ENCODE measurements at regions not wholly inside any gene's neighbourhood (a gene's known extent, or its start where the extent isn't known, plus 50 kb on each side); places are given as distances from the start of the nearest gene placed in this dataset.

DNA sequence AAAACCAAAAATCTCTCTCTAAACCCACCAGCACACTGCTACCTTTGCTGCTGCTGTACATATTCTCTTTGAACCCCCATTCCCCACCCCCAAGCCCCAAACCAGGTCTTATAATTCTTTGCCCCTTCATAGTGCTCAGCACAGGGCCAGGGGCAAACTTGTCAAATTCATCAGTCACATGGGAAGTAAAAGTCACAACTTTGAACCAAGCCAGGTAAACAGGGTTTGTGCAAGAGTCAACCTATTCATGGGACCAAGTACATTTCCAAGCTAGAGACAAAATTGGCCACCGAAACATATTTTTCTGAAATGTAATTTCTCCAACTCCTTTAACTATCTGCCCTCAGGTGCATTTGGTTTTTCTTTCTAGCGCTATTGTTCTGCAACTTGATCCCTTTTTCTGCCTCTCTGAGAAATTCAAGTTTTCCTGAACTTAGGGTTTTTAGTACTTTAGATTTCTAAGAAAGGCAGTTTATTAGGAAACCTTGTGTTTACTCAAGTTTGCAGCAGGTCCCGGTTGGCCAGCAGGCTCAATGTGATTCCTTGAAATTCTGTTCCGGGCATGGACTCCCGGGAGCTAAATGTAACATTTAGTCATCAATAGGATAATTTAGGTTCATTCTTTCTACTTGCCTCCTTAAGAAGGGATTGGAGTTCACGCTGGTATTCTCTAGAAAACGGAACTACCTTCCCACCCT, 230.5 kb downstream of the EFCAB11 start:
- TF ChIP-seq, protein P1, sequence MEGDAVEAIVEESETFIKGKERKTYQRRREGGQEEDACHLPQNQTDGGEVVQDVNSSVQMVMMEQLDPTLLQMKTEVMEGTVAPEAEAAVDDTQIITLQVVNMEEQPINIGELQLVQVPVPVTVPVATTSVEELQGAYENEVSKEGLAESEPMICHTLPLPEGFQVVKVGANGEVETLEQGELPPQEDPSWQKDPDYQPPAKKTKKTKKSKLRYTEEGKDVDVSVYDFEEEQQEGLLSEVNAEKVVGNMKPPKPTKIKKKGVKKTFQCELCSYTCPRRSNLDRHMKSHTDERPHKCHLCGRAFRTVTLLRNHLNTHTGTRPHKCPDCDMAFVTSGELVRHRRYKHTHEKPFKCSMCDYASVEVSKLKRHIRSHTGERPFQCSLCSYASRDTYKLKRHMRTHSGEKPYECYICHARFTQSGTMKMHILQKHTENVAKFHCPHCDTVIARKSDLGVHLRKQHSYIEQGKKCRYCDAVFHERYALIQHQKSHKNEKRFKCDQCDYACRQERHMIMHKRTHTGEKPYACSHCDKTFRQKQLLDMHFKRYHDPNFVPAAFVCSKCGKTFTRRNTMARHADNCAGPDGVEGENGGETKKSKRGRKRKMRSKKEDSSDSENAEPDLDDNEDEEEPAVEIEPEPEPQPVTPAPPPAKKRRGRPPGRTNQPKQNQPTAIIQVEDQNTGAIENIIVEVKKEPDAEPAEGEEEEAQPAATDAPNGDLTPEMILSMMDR (IDR thresholded peaks at IDR 0.05; ENCODE audit: low read depth, low read length) = no peak
- DNase-seq (ENCODE audit: extremely low read depth, low read depth) = no peak

DNA sequence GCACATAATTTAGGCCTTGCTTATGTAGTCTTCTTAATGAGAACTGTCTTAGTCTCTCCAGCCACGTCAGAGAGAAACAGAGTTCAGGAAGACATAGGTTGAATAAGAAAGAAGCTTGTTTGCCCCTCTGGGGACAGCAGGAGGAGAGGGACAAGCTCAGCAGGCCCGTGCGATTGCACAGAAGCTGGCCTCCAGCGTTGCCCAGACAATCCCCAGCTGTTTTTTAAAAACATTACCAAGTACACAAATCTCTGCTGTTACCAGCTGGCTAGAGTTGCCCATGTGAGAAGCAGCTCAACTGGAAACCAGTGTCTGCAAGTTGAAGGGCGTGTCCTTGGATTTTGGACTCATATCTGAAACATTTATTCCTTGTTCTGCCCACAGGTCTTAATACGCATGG, 232.6 kb downstream of the EFCAB11 start:
- no peak for DNase-seq (ENCODE audit: extremely low read depth, low read depth)
- TF ChIP-seq, protein P1 (IDR thresholded peaks at IDR 0.05; ENCODE audit: low read depth, low read length) = no peak

DNA sequence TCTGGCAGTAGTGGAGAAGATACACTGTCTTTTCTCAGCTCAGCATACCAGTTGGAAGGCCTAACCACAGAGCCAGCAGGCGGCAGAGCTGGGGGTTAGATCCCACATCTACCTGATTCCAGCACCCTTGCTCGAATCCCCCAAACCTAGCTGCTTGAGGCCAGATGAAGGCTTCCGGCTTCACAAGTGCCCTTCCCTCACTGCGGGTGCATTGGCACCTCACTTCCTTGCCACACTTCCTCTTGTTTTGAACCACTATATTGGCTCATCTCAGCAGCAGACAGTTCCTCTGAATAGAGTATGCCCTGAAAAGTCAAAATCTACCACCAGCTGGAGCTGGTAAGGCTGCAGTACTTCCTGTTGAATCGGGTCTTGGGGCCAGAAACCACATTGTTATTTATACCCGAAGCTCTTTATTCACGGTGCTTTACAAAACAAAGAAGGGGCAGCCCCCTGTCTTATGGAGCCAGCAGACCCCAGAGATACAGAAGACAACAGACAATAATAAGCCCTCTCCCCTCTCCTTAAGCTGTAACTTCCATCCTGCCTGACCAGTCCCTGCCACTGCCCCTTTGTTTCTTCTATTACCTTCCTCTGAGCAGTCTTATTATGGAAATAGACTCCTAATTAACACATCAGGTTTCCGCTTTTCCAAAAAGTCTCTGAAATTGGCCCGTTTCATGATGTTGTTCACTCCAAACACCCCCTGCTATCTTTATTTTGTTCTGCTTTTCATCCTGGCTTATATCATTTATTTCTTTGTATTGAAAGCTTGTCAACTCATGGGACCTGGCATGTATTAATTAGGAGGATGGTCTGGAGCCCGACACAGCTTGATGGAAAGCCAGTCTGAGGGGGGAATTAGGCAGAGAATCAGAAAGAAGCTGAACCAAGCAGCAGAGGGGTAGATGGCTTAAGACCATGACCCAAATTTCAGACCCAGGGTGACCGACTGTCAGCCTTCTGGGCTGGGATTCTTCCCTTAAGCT, 233.5 kb downstream of the EFCAB11 start:
- TF ChIP-seq, protein P1 (IDR thresholded peaks at IDR 0.05; ENCODE audit: low read depth, low read length) = no peak
- no peak for DNase-seq (ENCODE audit: extremely low read depth, low read depth)

DNA sequence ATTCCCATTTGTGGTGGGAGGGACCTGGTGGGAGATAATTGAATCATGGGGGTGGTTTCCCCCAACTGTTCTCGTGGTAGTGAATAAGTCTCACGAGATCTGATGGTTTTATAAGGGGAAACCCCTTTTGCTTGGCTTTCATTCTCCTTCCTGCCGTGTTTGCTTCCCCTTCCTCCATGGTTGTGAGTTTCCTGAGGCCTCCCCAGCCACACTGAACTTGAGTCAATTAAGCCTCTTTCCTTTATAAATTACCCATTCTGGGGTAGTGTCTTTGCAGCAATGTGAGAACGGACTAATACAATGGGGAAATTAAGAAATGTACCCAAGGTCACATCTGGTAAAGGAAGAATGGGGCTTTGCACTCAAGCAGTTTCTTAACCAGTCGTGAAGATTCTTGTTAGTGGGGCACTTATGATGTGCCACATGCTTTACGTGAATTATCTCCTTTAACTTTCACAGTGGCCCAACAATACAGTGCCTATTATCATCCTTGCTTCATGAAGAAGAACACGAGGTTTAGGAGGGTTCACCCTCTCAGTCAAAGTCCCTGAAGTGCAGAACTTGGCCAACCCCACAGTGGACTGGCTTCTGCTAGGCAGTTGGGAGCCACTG, 234.3 kb downstream of the EFCAB11 start:
- TF ChIP-seq, protein P1 (IDR thresholded peaks at IDR 0.05; ENCODE audit: low read depth, low read length) = no peak
- no peak for DNase-seq (ENCODE audit: extremely low read depth, low read depth)

DNA sequence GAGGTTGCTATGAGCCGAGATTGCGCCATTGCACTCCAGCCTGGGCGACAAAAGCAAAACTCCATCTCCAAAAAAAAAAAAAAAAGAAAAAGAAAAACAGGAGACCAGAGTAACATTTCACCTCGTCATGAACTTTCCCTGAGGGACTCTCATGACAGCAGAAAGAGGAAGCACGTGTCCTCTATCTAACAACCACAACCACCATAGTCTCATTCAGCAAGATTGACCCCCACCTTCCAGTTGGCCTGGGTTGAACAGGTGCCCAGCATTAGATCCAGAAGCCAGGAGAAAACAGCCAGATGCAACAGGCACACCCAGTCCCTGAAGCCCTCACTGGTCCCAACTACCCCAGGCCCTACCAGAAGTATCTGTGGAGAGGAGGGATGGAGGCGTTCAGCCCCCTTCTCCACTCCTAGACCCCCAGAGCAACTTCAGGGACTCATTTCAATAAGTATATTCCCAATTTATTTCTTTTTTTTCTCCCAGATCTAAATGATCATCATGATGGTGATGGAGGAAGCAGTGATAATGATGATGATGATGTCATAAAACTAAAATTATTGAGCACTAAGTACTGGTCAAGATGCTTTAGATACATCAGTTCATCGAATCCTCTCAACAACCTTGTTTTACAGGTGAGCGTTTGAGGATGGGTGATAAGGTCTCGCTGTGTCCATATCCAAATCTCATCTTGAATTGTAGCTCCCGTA, 235.0 kb downstream of the EFCAB11 start:
- DNase-seq (ENCODE audit: extremely low read depth, low read depth) = no peak
- TF ChIP-seq, protein P1 (IDR thresholded peaks at IDR 0.05; ENCODE audit: low read depth, low read length) = no peak

DNA sequence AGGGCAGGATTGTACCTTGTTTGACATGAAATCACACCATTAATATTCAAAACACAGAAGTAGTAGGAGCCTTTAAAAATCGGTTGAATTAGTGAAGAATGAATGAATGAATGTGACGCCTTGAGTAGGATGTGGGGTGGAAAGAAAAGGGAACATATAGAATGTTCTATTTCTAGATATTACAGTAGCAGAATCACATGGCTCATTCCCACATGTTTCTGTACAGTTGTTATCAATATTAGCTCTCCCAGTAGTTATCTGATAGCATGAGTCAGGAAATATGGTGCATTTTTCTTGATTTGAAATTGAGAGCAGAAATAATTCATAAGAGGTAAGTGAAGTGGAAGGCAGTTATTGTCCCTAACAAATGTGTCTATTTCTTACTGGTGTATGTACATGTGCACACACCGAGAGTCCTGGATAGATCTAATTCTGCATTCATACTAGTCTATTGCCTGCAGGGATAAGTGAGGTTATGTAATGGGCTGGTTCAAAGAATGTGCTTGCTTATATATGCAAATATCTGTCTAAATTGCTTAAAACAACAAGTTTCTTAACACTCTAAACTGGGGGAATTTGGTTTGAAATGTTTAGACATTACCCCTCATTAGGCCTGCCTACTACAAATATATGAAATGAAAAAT, 245.4 kb downstream of the EFCAB11 start:
- TF ChIP-seq, protein P1 (IDR thresholded peaks at IDR 0.05; ENCODE audit: low read depth, low read length) = no peak
- DNase-seq (ENCODE audit: extremely low read depth, low read depth) = no peak

Data from AG09319 (cell line).